ENCODE measurements at regions not wholly inside any gene's neighbourhood (a gene's known extent, or its start where the extent isn't known, plus 50 kb on each side); places are given as distances from the start of the nearest gene placed in this dataset.

GRCh38 chr17:31608659-31609254 lies 217.3 kb downstream of the RAB11FIP4 start:
- TF ChIP-seq CTCF (IDR thresholded peaks at IDR 0.05; ENCODE audit: low read depth, low read length, missing input control) (no peak), GABPA (IDR thresholded peaks at IDR 0.05 in 1 of 2, conservative IDR thresholded peaks at IDR 0.05 in 1 of 2) (no peak), REST (IDR thresholded peaks at IDR 0.05) (no peak), SP1 (IDR thresholded peaks at IDR 0.05) (no peak), FOXA1 (IDR thresholded peaks at IDR 0.05) (no peak), TAF1 (conservative IDR thresholded peaks at IDR 0.05) (no peak), EGR1 (IDR thresholded peaks at IDR 0.05; ENCODE audit: low read depth in 2 of 2) (no peak), MAX (IDR thresholded peaks at IDR 0.05) (no peak), JUND (IDR thresholded peaks at IDR 0.05) (no peak)

All from liver (tissue), 3 donors.